ENCODE measurements at regions not wholly inside any gene's neighbourhood (a gene's known extent, or its start where the extent isn't known, plus 50 kb on each side); places are given as distances from the start of the nearest gene placed in this dataset.

DNA sequence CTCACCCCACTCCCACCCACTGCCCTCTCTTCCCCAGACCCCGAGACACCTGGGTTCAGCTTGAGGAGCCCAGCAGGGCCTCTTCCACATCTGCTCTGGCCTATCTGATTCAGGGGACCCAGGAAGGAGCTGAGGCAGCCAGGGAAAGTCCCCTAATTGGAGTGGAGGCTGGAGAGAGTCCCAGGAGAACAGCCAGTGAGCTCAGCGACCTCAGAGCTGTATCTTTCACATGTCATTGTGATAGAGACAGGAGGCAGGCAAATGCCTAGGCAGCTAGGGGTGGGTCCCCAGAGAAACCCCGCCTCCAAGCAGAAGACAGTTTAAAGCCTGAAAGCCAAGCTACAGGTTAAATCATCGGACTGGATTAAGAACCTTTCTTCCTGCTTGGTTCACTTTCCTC is 122.7 kb downstream of the MATN1 start:
- TF ChIP-seq CTCF (IDR thresholded peaks at IDR 0.05 in 2 of 3, conservative IDR thresholded peaks at IDR 0.05 in 1 of 3; ENCODE audit: borderline replicate concordance in 1 of 3, insufficient read depth in 1 of 3, low read depth in 2 of 3, low read length in 2 of 3): no peak
- no peak for TF ChIP-seq POLR2A (IDR thresholded peaks at IDR 0.05; ENCODE audit: borderline replicate concordance, extremely low read depth, insufficient read depth, insufficient read length)
- no peak for TF ChIP-seq ELF1 (IDR thresholded peaks at IDR 0.05; ENCODE audit: borderline replicate concordance, low read depth)

All from HCT116 (cell line).